OCI-LY7 (cell line): ENCODE measurements at regions not wholly inside any gene's neighbourhood (a gene's known extent, or its start where the extent isn't known, plus 50 kb on each side); places are given as distances from the start of the nearest gene placed in this dataset.

ENCODE experiments used
- CTCF ChIP-seq: fragments of 200-600 bp; sonication (generic); conservative IDR thresholded peaks from 2 replicates; pipeline ENCODE4 v1.5.1; 2014; ENCODE audit warnings: mild to moderate bottlenecking, antibody characterized with exemption, low read length, moderate library complexity, mixed read lengths
- EZH2phosphoT487 ChIP-seq: fragments of 200-600 bp; sonication (generic); IDR thresholded peaks from 2 replicates; pipeline ENCODE4 v1.6.1; 2018; ENCODE audit warnings: low read depth, borderline replicate concordance, mild to moderate bottlenecking, mixed run types, antibody characterized with exemption, low read length, moderate library complexity, mixed read lengths

GRCh38 chr9:118561051-118561450 lies 808.2 kb downstream of the BRINP1 start:
- TF ChIP-seq CTCF: no peak
- TF ChIP-seq EZH2phosphoT487: no peak
